ENCODE measurements at regions not wholly inside any gene's neighbourhood (a gene's known extent, or its start where the extent isn't known, plus 50 kb on each side); places are given as distances from the start of the nearest gene placed in this dataset.

- no peak overlapping the region for H3K4me3 ChIP-seq (replicated peaks in 1 of 2; ENCODE audit: low read depth in 2 of 2, low read length in 2 of 2)
- no peak for DNase-seq (ENCODE audit: low read depth in 2 of 2)
- TF ChIP-seq, protein P1, sequence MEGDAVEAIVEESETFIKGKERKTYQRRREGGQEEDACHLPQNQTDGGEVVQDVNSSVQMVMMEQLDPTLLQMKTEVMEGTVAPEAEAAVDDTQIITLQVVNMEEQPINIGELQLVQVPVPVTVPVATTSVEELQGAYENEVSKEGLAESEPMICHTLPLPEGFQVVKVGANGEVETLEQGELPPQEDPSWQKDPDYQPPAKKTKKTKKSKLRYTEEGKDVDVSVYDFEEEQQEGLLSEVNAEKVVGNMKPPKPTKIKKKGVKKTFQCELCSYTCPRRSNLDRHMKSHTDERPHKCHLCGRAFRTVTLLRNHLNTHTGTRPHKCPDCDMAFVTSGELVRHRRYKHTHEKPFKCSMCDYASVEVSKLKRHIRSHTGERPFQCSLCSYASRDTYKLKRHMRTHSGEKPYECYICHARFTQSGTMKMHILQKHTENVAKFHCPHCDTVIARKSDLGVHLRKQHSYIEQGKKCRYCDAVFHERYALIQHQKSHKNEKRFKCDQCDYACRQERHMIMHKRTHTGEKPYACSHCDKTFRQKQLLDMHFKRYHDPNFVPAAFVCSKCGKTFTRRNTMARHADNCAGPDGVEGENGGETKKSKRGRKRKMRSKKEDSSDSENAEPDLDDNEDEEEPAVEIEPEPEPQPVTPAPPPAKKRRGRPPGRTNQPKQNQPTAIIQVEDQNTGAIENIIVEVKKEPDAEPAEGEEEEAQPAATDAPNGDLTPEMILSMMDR (IDR thresholded peaks at IDR 0.05; ENCODE audit: low read depth, low read length), result no peak
These were observed 887.1 kb upstream of the GHITM start for GRCh38 chr10:83252169-83252568.

- TF ChIP-seq, protein P1 (IDR thresholded peaks at IDR 0.05; ENCODE audit: low read depth, low read length), result no peak
- no peak overlapping the region for H3K4me3 ChIP-seq (replicated peaks in 1 of 2; ENCODE audit: low read depth in 2 of 2, low read length in 2 of 2)
- DNase-seq (ENCODE audit: low read depth in 2 of 2), result no peak
These were observed 886.7 kb upstream of the GHITM start for GRCh38 chr10:83252596-83252995.

DNA sequence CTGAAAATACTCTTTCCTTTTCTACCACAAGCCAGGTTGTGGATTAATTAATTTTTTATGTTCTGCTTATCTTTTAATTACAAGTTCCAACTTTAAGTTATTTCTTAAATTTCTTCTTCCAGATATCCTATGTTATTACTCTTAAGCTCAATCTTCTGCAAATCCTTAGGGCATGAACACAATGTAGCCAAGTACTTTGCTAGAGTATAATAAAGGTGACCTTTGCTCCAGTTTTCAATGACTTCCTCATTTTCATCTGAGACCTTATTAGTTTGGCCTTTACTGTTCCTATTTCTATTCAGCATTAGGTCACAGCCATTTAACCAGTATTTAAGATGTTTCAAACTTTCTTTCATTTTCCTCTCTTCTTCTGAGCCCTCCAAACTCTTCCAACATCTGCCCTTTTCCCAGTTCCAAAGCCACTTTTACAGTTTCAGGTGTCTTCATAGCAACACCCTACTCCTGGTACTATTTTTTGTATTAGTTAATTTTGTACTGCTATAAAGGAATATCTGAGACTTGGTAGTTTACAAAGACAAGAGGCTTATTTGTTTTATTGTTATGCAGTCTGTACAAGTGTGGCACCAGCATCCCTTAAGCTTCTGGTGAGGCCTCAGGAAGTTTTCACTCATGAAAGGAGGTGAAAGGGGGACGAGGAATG lies 886.2 kb upstream of the GHITM start:
- no peak for DNase-seq (ENCODE audit: low read depth in 2 of 2)
- TF ChIP-seq, protein P1 (IDR thresholded peaks at IDR 0.05; ENCODE audit: low read depth, low read length), result no peak
- H3K4me3 ChIP-seq (replicated peaks in 1 of 2; ENCODE audit: low read depth in 2 of 2, low read length in 2 of 2), result no peak overlapping the region

DNA sequence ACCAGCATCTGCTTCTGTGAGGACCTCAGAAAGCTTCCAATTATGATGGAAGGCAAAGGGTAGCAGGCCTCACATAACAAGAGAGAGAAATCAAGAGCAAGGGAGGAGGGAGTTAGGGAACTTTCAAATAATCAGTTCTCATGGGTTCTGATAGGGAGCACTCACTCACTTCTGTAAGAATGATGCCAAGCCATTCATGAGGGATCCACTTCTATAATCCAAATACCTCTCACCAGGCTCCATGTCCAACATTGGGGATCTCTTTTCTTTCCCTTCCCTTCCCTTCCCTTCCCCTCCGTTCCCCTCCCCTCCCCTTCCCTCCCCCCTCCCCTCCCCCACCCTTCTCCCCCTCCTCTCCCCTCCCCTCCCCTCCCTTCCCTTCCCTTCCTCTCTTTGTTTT lies 884.6 kb upstream of the GHITM start:
- TF ChIP-seq, protein P1 (IDR thresholded peaks at IDR 0.05; ENCODE audit: low read depth, low read length), result no peak
- DNase-seq (ENCODE audit: low read depth in 2 of 2), result no peak
- H3K4me3 ChIP-seq (replicated peaks in 1 of 2; ENCODE audit: low read depth in 2 of 2, low read length in 2 of 2), result no peak overlapping the region

DNA sequence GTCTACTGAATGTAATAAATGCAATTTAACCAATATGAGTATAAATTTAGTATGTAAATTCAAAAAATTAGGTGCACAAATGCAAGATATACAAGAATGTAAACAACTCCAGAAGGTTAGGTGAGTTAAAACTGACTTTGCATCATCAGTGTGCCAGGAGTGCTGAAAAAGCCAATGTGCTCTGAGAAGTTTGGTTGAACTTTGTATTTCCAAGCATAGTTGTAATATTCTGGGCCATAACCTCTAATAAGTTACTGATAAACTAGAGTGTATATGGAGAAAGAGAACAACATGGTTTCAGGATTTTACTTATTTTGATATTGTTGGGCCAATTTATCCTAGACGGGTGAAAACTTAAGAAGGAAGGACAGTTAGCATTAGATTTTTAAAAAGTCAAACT lies 876.9 kb upstream of the GHITM start:
- no peak for DNase-seq (ENCODE audit: low read depth in 2 of 2)
- TF ChIP-seq, protein P1 (IDR thresholded peaks at IDR 0.05; ENCODE audit: low read depth, low read length), result no peak
- no peak overlapping the region for H3K4me3 ChIP-seq (replicated peaks in 1 of 2; ENCODE audit: low read depth in 2 of 2, low read length in 2 of 2)

GRCh38 chr10:83272666-83273434 lies 866.5 kb upstream of the GHITM start:
- no peak overlapping the region for H3K4me3 ChIP-seq (replicated peaks in 1 of 2; ENCODE audit: low read depth in 2 of 2, low read length in 2 of 2)
- peak in 1 of 2 donors; percentile 21 for DNase-seq (ENCODE audit: low read depth in 2 of 2)
- TF ChIP-seq, protein P1 (IDR thresholded peaks at IDR 0.05; ENCODE audit: low read depth, low read length), result peak; percentile 2

Data from cardiac fibroblast (primary cell).